CD4-positive, alpha-beta T cell treated with Interleukin-10 for 1 hour (primary cell): ENCODE measurements at regions not wholly inside any gene's neighbourhood (a gene's known extent, or its start where the extent isn't known, plus 50 kb on each side); places are given as distances from the start of the nearest gene placed in this dataset.

ENCODE experiments used
- DNase-seq: peaks from one replicate; pipeline ENCODE4 v3.0.0-alpha.2; 2020

DNA sequence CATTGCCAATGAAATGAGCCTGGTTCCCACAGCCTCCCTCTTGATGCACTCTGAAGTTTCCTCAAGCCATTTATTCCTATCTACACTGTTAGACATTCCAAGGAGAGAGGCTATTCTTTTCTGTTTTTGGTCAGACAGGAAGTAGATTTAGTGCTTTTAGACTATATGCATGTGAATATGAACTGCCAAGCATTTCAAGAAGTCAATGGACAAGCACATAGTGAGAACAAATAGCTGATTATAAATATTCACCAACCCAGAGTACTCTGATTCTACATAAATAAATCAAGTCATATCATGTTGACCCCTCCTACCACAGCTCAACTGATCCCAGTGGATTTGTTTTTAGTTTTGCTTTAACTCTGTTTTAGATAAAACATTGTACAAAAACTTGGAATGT, 412.5 kb upstream of the RARB start:
- no peak for DNase-seq

DNA sequence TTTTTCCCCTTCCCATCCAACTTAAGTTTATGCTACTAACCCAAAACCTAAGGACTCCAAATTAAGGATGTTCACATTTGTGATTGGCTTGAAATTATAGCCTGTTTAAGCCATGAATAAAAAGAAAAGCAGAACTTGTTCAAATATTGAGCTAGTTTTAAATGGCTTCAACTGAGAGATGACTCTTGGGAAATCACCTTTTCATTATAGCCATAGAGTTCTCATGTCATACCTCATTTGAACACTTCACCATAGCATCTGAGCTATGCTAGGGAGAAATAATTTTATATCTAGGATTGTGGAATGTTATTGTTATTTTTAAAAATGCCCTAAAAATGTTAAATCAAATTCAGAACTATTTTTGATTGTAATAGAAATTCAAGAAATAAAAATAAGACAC, 409.2 kb upstream of the RARB start:
- DNase-seq = no peak

- no peak for DNase-seq
These were observed 408.6 kb upstream of the RARB start for GRCh38 chr3:25019506-25019905.

DNA sequence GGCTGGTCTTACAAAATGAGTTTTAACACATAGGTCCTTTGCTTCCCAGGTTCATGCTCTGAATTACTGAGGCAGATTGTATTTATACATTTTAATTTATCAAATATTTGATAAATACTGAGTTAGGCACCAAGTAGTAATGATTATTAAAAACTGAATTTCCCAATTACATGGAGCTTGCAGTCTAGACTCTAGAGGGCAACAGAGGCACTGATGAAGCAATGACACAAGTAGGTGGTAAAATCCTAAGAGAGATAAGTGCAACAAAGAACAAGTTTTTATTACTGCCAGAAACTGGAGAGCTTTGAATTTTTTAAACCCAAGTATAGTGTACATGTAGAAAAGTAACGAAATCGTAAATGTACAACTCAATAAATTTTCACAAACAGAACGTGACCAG, 406.2 kb upstream of the RARB start:
- no peak for DNase-seq

DNA sequence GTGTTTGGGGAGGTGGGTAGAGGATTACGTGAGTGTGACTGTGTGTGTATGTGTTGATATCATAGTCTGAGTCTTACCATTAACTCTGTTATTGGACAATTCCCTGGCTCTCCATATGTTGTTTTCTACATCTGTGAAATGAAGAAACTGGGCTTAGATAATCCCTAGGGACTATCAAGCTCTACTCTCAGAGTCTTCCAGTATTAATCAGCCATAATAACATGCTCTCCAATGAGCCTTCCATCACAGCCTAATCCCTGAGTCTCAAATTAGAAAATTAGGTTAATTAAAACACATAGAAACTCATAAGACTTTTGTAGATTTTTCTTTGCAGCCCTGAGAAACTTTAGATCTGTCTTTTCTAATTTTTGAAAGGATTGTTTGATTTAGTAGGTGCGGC, 404.2 kb upstream of the RARB start:
- DNase-seq = no peak

DNA sequence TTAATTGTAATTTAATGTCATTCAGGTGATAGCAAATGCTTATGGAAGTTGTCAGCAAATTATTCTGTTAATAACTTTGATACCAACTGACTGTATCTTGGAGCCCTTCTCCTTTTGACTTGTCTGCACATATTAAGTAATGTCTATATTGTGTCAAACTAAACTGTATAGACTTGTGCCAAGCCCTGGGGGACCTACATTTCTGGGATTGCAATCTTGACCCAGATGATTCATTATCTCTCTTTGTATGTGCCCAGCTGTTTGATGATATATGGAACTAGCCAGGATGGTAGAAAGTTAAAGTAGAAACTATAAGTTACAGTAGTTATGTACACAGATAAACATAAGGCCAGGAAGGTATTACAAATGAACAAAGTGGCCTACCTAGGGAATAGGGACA, 402.8 kb upstream of the RARB start:
- DNase-seq = no peak

DNA sequence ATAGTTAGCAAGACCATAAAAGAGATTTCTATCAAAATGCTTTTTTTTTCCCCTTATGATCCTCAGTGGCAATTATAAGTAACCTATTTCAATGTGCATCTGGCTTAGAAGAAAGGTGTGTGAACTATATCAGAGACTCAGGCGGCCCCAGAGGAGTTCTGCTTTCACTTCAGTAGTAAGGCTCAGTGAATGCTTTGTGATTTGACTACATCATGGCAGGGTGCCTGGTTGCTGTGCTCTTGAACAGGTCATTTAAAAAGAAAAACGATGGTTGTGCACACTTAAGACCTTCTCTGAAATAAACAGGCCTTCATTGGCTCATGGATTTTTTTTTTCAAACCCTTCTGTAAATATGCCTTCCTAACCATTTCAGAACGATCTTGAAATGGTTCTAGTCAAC, 400.4 kb upstream of the RARB start:
- DNase-seq = no peak

GRCh38 chr3:25029820-25030219, 398.2 kb upstream of the RARB start:
- no peak for DNase-seq

GRCh38 chr3:25032344-25032743, 395.7 kb upstream of the RARB start:
- DNase-seq = no peak

DNA sequence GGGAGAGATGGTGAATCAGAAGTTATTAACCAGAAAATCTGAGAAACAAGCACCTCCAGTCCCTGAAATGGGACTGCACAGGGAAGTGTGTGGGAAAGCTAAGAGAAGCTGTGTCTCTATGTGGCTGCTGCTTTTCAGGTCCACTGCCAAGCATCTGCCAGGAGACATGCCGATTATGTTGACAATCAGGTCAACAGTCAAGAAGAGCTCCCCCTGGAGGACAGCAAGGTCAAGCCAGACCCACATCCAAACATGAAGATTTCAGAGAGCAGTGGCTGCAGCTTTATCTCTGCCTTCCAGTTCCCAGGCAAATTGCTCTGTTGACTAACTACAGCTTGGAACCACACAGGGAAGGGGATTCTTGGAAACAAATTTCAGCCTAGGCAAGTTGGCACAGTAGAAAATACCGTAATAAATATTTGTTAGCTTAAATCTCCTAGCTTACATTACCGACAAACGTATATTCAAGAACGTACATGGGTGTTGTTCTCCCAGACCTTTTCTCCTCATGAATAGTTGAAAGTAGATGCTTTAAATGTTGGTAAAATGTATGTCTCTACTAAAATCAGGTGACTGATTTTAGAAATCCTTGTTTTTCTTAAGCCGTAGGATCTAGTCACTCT, 394.5 kb upstream of the RARB start:
- peak; percentile 2 for DNase-seq

- DNase-seq = no peak
These were observed 392.5 kb upstream of the RARB start for GRCh38 chr3:25035526-25035925.

DNA sequence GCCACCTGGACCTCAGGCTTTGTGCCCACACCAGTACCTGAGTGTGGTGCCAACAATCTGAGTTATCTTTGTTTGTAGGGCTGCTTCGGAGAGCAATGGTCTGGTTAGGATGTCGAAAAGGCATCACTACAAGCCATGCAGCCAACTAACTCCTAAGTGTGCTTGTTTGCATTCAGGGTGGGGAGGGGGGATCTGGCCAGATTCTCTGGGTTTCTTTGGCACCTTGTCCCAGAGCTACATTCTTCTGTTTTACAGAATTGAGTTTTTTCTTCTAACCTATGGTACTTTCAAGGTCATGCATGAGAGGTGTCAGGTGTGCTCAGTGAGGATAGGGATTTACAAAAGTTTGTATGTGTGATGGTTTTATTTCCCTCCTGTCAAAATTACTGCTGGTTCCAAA, 391.4 kb upstream of the RARB start:
- no peak for DNase-seq

DNA sequence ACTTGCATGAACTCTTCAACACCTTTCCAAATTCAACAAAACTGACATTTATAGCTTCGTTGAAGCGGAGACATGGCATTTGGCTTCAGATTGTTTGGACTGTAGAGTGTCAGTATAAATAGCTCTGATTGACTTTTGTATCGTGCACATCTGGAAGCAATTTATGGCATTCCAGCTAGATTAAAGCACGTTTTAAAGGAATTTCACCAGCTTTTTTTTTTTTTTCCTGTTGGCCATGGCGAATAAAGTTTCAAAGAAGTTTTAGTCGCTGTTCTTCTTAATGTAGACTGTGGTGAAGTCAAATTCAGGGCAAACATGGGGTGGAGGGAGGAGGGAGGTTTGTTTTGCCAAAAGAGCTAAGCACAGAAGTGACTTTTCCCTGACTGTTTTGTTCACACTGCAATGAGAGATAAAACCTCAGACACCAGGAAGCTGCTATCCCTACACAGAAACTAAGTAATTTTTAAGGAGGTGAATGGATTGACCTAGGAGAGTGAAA, 391.0 kb upstream of the RARB start:
- DNase-seq = no peak

- no peak for DNase-seq
These were observed 389.8 kb upstream of the RARB start for GRCh38 chr3:25038271-25038670.

DNA sequence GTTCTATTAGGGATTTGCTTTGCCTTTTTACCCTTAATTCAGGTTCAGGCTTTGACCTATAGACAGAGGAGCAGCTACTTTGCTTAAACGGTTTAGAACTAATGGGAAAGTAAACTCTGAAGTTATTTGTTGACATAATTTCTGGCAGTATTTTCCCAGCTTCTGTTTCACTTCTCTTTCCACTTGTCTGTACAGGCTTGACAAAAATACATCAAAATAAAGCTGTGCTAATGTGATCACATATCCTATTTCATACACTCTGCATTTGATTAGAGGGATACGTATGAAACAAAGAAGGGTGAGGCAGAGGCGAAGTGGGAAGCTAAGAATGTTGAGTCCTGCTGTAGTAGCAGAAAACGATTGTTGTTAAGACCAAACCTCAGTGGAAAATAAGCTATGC, 389.1 kb upstream of the RARB start:
- no peak for DNase-seq

- no peak for DNase-seq
These were observed 387.3 kb upstream of the RARB start for GRCh38 chr3:25040748-25041147.

DNA sequence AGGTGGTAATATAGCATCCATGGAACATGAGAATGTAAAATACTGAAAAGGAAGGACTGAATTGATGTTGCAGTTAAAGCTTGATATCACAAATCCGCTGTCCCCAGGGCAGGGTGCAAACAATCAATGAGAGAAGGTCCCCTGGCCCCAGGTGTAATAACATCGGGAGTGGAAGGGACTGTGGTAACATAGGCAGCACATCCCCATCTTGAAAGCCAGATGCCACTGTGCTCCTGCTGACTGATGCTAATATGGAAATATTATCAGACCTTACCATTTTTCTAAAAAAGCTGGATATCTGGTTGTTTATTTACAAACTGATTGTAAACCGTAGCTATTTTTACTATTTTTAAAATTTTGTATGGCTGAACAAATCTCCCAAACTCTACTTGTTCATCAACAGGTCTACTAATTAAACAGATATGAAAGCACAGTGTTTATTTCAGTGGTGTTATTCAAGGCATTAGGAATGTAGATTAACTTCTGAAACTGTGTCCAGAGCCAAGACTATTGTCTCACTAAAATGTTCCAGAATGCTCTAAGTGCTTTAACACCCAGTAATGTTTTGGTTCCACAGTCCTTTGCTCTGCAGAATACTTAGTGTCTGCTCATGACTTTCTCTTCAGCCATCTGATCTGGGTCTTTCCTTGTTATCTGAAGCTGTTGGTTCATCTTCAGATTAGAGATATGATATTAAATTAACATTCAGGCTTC, 386.0 kb upstream of the RARB start:
- DNase-seq = no peak

DNA sequence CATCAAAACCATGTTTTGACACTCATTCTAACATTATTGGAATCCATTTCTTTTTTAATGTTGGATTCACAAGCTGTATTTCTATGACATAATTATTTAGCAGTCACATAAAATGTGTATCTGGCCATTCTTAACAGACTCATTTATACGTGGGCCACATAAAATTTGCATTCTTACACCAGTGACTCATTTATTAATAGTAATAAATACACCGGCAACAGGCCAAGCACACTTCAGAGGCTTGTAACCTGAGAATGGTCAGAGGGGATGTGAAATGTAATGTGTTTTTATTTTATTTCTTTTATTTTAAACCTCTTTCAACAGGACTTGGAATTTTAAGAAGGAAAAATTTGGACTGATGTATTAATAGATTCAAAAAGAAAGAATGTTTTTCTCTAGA, 384.9 kb upstream of the RARB start:
- no peak for DNase-seq

- DNase-seq = no peak
These were observed 384.3 kb upstream of the RARB start for GRCh38 chr3:25043749-25044148.

DNA sequence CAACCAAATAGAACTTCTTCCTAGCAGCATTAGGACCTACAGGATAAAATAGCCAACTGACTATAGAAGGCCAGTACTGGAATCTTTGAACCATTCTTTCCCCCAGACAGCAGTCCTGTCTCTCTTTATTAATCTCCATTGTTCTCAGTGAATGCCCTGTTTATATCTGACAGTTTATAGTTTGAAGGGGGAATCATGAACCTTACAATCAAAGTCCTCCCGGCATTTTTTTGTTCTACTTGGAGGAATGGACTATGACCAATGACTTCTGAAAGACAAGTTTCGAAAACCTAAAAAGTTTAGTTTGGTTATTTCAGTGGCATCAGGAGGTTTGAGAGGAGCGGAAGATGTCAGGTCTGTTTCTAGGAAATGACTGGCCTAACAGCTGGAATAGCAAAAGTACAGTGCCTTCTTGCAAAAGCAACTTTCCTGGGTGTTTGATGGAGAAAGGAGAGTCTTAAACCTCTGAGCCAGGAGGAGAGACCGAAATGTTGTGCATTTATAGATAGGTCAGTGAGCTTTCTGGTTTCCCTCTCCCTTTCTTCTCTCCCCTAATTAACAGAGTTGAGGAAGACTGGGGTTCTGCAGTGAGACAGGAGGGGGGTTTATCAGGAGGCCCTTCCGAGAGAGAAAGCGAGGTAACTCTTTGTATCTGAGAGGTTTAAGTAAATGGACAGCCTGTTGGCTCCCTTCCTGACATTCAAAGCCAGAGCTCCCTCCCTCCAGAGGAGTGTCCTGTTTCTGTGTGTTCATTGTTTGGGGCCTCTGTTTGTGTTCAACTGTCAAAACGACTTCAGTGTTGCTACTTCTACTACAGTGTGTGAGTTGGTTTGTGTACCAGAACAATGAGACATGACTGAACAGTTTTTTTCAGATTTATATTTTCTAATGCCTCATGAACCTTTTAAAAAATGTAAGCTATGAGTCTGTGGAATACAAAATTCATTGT, 383.0 kb upstream of the RARB start:
- DNase-seq = no peak

- no peak for DNase-seq
These were observed 380.9 kb upstream of the RARB start for GRCh38 chr3:25046911-25047771.

DNA sequence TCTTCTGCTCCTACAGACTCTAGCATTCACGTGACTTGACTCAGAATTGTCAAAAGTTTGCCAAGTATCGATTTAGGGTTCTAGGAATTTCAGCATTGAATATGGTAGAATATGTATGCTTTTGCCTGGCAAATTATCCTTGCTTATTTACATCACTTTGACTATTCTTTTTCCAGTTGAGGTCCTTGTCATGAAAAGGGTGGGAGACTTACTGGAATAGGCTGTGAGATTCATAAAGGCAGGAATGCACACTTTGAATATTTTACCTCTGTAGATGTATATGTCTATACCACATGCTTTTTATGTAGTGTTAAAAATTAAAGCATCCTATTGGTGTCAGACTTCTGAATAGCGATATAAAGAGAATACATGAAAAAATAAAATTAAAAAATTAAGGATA, 378.8 kb upstream of the RARB start:
- DNase-seq = no peak

DNA sequence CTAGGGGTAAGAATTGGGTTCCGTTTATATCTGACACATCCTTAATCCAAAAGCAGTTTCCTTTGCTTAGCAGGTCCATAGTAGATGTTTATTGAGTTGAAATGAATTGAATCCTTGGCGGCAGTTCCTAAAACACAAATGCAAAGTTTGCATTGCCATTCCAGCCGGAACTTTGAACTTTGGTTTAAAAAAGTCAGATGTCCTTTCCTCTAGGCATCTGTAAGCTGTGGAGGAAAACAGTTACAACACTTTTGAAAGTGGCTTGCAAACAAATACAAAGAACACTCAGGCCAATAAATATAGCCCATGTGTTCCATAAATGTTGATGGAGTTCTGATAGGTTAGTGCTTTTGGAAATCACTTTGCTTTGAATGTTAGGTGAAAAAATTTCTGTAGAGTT, 374.7 kb upstream of the RARB start:
- DNase-seq = no peak
